GM21360 (cell line): ENCODE measurements at regions not wholly inside any gene's neighbourhood (a gene's known extent, or its start where the extent isn't known, plus 50 kb on each side); places are given as distances from the start of the nearest gene placed in this dataset.

Experiments used
- ATAC-seq: cut with Tn5 transposase; IDR thresholded peaks from one replicate; pipeline ENCODE4 v1.9.1; 2021; ENCODE audit warnings: mild to moderate bottlenecking, moderate library complexity; ENCODE audit not compliant: unreplicated experiment

GRCh38 chr5:165903835-165904234, 2387.6 kb upstream of the WWC1 start:
- ATAC-seq, result no peak

GRCh38 chr5:165906871-165907270, 2384.6 kb upstream of the WWC1 start:
- ATAC-seq, result no peak

- ATAC-seq, result no peak
Measured at GRCh38 chr5:165913059-165913458, 2378.4 kb upstream of the WWC1 start.

DNA sequence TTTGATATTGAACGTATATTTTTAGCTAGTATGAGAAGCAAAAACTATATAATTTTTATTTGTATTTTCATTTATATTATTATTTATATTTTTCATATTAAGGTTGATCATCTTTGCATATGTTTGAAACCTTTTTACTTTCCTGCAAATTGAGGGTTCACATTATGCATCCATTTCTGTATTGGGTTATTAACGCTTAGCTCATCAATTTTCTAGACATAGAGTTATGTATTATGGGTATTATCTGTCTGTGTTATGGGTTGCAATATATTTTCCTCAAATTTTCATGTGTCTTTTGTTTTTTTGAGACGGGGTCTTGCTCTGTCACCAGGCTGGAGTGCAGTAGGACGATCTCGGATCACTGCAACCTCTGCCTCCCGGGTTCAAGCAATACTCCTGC, 2377.0 kb upstream of the WWC1 start:
- ATAC-seq, result no peak

DNA sequence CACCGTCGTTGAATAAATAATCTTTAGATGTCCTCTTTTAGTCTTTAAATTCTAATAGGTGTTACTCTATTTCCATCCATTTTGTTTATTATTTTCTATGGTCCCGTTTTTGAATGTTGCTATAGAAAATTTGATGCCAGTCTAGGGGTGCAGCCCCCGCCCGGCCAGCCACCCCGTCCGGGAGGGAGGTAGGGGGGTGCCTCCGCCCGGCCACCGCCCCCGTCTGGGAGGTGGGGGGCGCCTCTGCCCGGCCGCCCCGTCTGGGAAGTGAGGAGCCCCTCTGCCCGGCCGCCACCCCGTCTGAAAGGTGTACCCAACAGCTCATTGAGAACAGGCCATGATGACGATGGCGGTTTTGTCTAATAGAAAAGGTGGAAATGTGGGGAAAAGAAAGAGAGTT, 2372.2 kb upstream of the WWC1 start:
- no peak for ATAC-seq

- no peak for ATAC-seq
Measured at GRCh38 chr5:165920655-165921054, 2370.8 kb upstream of the WWC1 start.

DNA sequence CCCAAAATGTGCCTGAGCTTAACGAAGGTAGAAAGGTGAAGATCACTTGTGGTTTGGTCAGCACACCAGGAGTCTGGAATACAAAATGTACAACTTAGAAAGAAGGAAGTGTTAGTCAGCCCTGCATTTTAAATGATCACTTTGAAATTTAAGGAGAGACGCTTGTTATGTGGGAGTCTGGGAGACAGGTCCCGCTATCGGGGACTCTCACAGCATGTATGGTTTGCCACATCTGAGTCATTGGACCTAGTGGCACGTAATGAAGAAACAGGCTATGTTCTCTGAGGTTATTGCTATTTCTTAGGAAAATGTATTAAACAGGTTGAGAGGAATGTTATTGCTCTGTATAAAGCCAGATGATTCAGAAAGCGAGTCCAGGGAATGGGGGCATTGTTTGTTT, 2362.5 kb upstream of the WWC1 start:
- ATAC-seq, result no peak

- no peak for ATAC-seq
Measured at GRCh38 chr5:165940541-165940940, 2350.9 kb upstream of the WWC1 start.

GRCh38 chr5:165956854-165957253, 2334.6 kb upstream of the WWC1 start:
- ATAC-seq, result no peak

DNA sequence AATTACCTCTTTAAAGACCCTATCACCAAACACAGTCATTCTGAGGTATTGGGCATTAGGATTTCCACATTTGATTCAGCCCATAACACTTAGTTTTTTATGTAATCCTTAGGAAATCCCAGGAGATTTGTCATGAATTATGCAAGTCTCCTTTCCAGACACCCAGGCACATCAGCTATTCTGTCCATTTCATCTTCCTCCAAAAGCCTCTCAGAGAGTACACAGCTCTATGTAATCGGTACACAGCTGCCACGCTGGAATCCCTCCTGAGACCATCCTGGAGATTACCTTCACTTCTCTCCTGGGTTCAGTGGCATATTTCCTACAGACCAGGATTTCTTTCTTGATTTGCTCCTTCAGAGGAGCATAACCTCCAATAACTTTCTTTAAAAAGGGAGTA, 2309.8 kb upstream of the WWC1 start:
- no peak for ATAC-seq

- no peak for ATAC-seq
Measured at GRCh38 chr5:165996201-165996875, 2295.1 kb upstream of the WWC1 start.

GRCh38 chr5:165999693-166000320, 2291.6 kb upstream of the WWC1 start:
- no peak for ATAC-seq

- no peak for ATAC-seq
Measured at GRCh38 chr5:166004006-166004405, 2287.4 kb upstream of the WWC1 start.

DNA sequence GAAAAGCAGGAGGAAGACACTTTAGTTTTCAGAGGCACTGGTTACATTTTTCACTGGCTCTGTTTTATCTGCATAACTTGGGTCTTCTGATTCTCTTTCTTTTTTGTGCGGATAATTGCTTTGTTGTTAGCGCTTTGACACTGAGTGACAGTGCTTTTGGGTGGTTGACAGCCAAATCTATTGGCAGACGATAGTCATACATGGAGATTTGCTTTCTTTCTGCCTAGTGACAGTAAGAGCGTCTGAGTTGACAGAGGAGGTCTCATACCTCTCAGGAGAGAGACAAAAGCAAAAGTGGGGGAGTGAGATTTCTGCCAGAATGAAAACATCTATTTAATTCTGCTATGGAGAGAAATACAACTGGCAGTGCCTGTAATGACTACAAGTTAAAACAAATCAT, 2278.0 kb upstream of the WWC1 start:
- no peak for ATAC-seq

DNA sequence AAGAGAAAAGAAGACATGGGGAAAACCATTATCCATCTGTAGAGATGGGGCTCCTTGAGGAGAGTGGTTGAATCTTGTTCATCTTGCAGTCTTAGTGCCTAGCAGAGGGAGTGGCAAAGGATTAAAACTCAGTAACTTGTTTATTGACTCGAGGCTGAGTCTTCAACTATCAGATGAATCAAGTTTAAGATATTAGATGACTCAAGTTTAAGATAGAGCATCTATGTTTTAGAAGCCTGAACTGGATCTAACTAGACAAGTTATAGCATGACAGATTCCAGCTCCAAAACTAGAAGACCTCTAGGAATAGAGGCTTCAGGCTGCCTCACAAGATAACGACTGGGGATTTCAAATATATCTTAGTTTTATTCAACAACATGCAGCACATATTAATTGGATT, 2277.2 kb upstream of the WWC1 start:
- ATAC-seq, result no peak

GRCh38 chr5:166018716-166019115, 2272.7 kb upstream of the WWC1 start:
- no peak for ATAC-seq

DNA sequence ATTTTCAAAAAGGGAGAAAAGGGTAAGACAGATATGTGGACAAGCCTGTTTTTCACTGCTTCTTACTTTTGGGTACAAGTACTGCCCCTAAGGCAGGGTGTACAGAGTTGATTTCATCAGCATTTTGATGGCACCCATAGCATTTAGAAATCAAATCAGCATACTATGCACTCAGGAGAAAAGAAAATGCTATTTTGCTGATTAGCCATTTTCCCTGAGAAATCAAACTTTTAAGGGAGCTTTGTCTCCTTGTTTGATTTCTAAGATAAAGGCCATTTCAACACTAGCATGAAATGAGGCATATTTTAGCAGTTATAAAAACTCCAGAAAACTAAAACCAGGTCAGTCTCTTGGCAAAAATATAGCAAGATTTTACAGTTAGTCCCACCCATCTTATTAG, 2269.4 kb upstream of the WWC1 start:
- ATAC-seq, result no peak

DNA sequence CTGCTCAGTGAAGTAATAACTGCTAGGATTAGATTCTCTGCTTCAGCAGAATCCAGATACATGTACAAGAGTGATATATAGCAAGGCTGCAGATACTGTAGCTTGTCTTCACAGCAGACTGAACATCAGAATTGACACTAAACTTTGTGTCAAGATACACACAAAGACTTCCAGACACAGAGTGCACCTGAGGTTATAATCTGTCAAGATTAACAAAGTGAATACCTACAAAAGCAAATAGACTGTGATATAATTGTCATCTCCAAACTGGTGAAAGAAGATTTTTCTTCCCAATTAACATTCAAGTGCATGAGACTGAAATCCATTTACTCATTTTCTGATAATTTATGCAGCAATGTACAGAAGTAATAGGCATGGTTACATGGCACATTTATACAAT, 2266.5 kb upstream of the WWC1 start:
- ATAC-seq, result no peak

GRCh38 chr5:166027582-166027981, 2263.9 kb upstream of the WWC1 start:
- ATAC-seq, result no peak

DNA sequence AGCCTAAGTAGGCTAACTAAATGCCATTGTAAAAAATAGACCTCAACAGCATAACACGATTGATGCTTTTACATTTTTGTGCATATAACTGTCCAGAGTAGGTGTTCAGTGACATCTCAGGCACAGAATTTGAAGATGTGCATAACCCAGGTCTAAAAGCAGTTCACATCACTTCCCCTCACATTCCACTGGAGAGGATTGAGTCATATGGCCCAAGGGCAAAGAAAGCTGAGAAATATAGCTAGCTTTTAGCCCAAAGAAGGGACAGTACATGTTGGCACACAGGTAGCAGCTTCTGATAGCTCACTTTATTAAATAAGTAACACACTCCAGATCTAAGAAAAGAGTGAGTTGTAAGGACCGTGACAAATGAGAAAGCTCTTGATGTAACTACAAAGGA, 2259.5 kb upstream of the WWC1 start:
- no peak for ATAC-seq

DNA sequence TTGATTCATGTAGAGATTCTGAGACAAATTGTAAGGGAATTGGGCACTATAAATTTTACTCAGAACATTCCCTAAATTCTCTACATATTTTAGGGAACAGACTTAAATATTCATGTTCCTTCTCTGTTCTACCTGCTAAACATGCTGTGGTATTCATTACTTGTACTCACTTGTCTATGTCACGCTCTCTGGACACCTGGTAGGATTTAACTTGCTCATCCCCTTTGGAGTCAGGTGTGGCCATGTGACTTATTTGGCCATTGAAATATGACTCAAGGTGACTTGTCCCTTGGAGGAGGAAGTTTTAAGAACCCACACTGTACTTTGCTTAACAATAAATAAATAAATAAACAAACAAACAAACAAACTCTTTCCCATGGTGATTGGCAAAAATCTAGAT, 2258.8 kb upstream of the WWC1 start:
- ATAC-seq, result no peak

DNA sequence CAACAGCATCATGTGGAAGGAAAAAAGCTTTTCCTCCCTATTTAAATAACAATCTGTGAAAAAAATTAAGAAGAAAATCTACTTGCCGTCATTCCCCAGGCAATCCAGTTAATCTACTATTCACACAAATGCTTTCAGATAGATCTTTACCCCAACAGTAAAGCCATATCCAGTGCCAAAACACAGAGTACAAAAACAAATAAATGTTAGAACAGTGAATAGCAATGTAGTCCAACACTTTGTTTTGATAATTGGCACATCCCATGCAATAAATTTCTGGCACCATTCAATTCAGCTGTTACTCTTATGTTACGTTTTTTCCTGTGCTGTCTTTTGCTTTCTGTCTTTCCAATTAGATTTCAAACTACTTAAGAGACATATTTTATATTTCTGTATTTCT, 2245.5 kb upstream of the WWC1 start:
- no peak for ATAC-seq

DNA sequence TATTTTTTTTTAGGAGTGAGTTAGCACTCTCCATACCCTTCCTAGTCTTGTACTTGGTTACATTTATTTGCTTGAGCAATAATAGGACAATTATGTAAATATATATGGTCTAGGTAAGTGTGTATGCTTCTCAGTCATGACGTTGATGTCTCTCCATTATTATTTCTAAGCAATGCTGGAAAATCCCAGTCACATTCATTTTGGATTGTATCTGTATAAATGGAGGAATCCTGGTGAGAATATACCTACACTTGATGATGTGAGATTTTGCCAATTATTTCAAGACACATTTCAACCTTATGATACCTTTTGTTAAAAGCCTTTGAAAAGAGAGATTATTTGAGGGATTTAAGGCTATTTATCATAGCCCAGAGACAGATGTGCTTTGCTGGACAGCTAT, 2244.5 kb upstream of the WWC1 start:
- ATAC-seq, result no peak
